Subcutaneous abdominal adipose tissue (tissue), 5 donors: ENCODE measurements at regions not wholly inside any gene's neighbourhood (a gene's known extent, or its start where the extent isn't known, plus 50 kb on each side); places are given as distances from the start of the nearest gene placed in this dataset.

Source experiments
- H3K27ac ChIP-seq: one replicate; pipeline ENCODE4 v1.7.0; 2013; ENCODE audit warnings: low read depth, mild to moderate bottlenecking, inconsistent platforms, low read length, moderate library complexity
- H3K27me3 ChIP-seq, 5 donors: one replicate each; pipeline ENCODE4 v1.7.0; 2013; ENCODE audit warnings: low read length in 5 of 5, inconsistent platforms in 1 of 5; ENCODE audit not compliant: control insufficient read depth in 5 of 5, insufficient read depth in 4 of 5
- H3K36me3 ChIP-seq, 5 donors: one replicate each; pipeline ENCODE4 v1.7.0; 2013; ENCODE audit warnings: low read length in 5 of 5; ENCODE audit not compliant: control insufficient read depth in 5 of 5, insufficient read depth in 5 of 5
- H3K4me1 ChIP-seq, 5 donors: one replicate each; pipeline ENCODE4 v1.7.0; 2013; ENCODE audit warnings: low read length in 5 of 5, mild to moderate bottlenecking in 3 of 5, moderate library complexity in 1 of 5; ENCODE audit not compliant: control insufficient read depth in 5 of 5, insufficient read depth in 5 of 5
- H3K4me3 ChIP-seq, 5 donors: one replicate each; pipeline ENCODE4 v1.7.0; 2013; ENCODE audit warnings: low read length in 5 of 5, low read depth in 1 of 5
- H3K9ac ChIP-seq, 5 donors: one replicate each; pipeline ENCODE4 v1.7.0; 2013; ENCODE audit warnings: low read length in 5 of 5, mild to moderate bottlenecking in 4 of 5, moderate library complexity in 3 of 5
- H3K9me3 ChIP-seq, 5 donors: one replicate each; pipeline ENCODE4 v1.7.0; 2013; ENCODE audit warnings: low read length in 5 of 5; ENCODE audit not compliant: control insufficient read depth in 5 of 5
- donor health status: healthy.
- donor health status: healthy.
- donor health status: healthy.
- donor health status: healthy.
- donor health status: healthy.

- no peaks in the 10 kb centered on the region for H3K4me1 ChIP-seq
- no peaks in the 10 kb centered on the region for H3K9me3 ChIP-seq
- no peak overlapping the region for H3K9ac ChIP-seq
- H3K27ac ChIP-seq: no peak overlapping the region
- no peak overlapping the region for H3K4me3 ChIP-seq
- H3K36me3 ChIP-seq: no peaks in the 10 kb centered on the region
- no peaks in the 10 kb centered on the region for H3K27me3 ChIP-seq
Measured at GRCh38 chr2:125106710-125107109, 1081.6 kb downstream of the CNTNAP5 start.

- H3K9me3 ChIP-seq: no peaks in the 10 kb centered on the region
- no peak overlapping the region for H3K9ac ChIP-seq
- H3K36me3 ChIP-seq: no peaks in the 10 kb centered on the region
- H3K4me1 ChIP-seq: no peaks in the 10 kb centered on the region
- H3K27me3 ChIP-seq: no peaks in the 10 kb centered on the region
- no peak overlapping the region for H3K27ac ChIP-seq
- H3K4me3 ChIP-seq: no peak overlapping the region
Measured at GRCh38 chr2:125107446-125107845, 1082.4 kb downstream of the CNTNAP5 start.

GRCh38 chr2:125108251-125108650 is 1083.2 kb downstream of the CNTNAP5 start:
- no peaks in the 10 kb centered on the region for H3K4me1 ChIP-seq
- no peaks in the 10 kb centered on the region for H3K9me3 ChIP-seq
- H3K36me3 ChIP-seq: no peaks in the 10 kb centered on the region
- H3K9ac ChIP-seq: no peak overlapping the region
- H3K27me3 ChIP-seq: no peaks in the 10 kb centered on the region
- H3K27ac ChIP-seq: no peak overlapping the region
- H3K4me3 ChIP-seq: no peak overlapping the region

- H3K36me3 ChIP-seq: no peaks in the 10 kb centered on the region
- H3K9ac ChIP-seq: no peak overlapping the region
- H3K4me3 ChIP-seq: no peak overlapping the region
- peaks cover 0 to 7% (median 3%) of the 10 kb centered on the region in 5 donors for H3K9me3 ChIP-seq
- no peaks in the 10 kb centered on the region for H3K4me1 ChIP-seq
- H3K27me3 ChIP-seq: no peaks in the 10 kb centered on the region
- no peak overlapping the region for H3K27ac ChIP-seq
Measured at GRCh38 chr2:125125902-125126301, 1100.8 kb downstream of the CNTNAP5 start.

- no peak overlapping the region for H3K9ac ChIP-seq
- no peaks in the 10 kb centered on the region for H3K4me1 ChIP-seq
- no peaks in the 10 kb centered on the region for H3K36me3 ChIP-seq
- H3K4me3 ChIP-seq: no peak overlapping the region
- H3K27me3 ChIP-seq: no peaks in the 10 kb centered on the region
- H3K9me3 ChIP-seq: no peaks in the 10 kb centered on the region
- no peak overlapping the region for H3K27ac ChIP-seq
Measured at GRCh38 chr2:125160947-125161346, 1135.9 kb downstream of the CNTNAP5 start.

- H3K4me3 ChIP-seq: no peak overlapping the region
- H3K36me3 ChIP-seq: no peaks in the 10 kb centered on the region
Measured at GRCh38 chr2:125167152-125167551, 1142.1 kb downstream of the CNTNAP5 start.

GRCh38 chr2:125167820-125168219 is 1142.7 kb downstream of the CNTNAP5 start:
- H3K9ac ChIP-seq: no peak overlapping the region
- no peaks in the 10 kb centered on the region for H3K9me3 ChIP-seq

More at GRCh38 chr2:125167152-125167551, 1142.1 kb downstream of the CNTNAP5 start:
- H3K4me1 ChIP-seq: peaks cover 0 to 11% (median 0%) of the 10 kb centered on the region in 5 donors
- no peaks in the 10 kb centered on the region for H3K9me3 ChIP-seq
- no peak overlapping the region for H3K9ac ChIP-seq
- no peaks in the 10 kb centered on the region for H3K27me3 ChIP-seq
- no peak overlapping the region for H3K27ac ChIP-seq

GRCh38 chr2:125168442-125168841 is 1143.4 kb downstream of the CNTNAP5 start:
- Histone ChIP-seq H3K9ac (no peak overlapping the region), H3K9me3 (no peaks in the 10 kb centered on the region), H3K36me3 (no peaks in the 10 kb centered on the region), H3K4me1 (peaks cover 0 to 11% (median 0%) of the 10 kb centered on the region in 5 donors), H3K27me3 (no peaks in the 10 kb centered on the region), H3K4me3 (no peak overlapping the region), H3K27ac (no peak overlapping the region)

More at GRCh38 chr2:125167820-125168219, 1142.7 kb downstream of the CNTNAP5 start:
- no peaks in the 10 kb centered on the region for H3K36me3 ChIP-seq
- peaks cover 0 to 11% (median 0%) of the 10 kb centered on the region in 5 donors for H3K4me1 ChIP-seq
- H3K27ac ChIP-seq: no peak overlapping the region
- no peak overlapping the region for H3K4me3 ChIP-seq
- H3K27me3 ChIP-seq: no peaks in the 10 kb centered on the region

GRCh38 chr2:125169022-125169763 is 1144.1 kb downstream of the CNTNAP5 start:
- Histone ChIP-seq H3K36me3 (no peaks in the 10 kb centered on the region), H3K4me3 (no peak overlapping the region), H3K27ac (no peak overlapping the region), H3K27me3 (no peaks in the 10 kb centered on the region), H3K4me1 (peaks cover 0 to 11% (median 0%) of the 10 kb centered on the region in 5 donors), H3K9ac (no peak overlapping the region), H3K9me3 (no peaks in the 10 kb centered on the region)

- no peaks in the 10 kb centered on the region for H3K9me3 ChIP-seq
- no peak overlapping the region for H3K4me3 ChIP-seq
- H3K9ac ChIP-seq: no peak overlapping the region
- no peaks in the 10 kb centered on the region for H3K27me3 ChIP-seq
- H3K27ac ChIP-seq: no peak overlapping the region
- no peaks in the 10 kb centered on the region for H3K36me3 ChIP-seq
- peaks cover 0 to 11% (median 0%) of the 10 kb centered on the region in 5 donors for H3K4me1 ChIP-seq
Measured at GRCh38 chr2:125169764-125170146, 1144.7 kb downstream of the CNTNAP5 start.
